SHP77 treated with DMSO at 0.1 percent for 48 hours (cell line): ENCODE measurements at regions not wholly inside any gene's neighbourhood (a gene's known extent, or its start where the extent isn't known, plus 50 kb on each side); places are given as distances from the start of the nearest gene placed in this dataset.
"Not testable (repeated sequence)": the region's sequence is repeated elsewhere in the genome, so short reads cannot be mapped to it uniquely, and the experiment has no call there.

ENCODE experiments used
- DNase-seq: peaks from one replicate; lab custom pipeline; 2025; lab: John Stamatoyannopoulos, UW

DNA sequence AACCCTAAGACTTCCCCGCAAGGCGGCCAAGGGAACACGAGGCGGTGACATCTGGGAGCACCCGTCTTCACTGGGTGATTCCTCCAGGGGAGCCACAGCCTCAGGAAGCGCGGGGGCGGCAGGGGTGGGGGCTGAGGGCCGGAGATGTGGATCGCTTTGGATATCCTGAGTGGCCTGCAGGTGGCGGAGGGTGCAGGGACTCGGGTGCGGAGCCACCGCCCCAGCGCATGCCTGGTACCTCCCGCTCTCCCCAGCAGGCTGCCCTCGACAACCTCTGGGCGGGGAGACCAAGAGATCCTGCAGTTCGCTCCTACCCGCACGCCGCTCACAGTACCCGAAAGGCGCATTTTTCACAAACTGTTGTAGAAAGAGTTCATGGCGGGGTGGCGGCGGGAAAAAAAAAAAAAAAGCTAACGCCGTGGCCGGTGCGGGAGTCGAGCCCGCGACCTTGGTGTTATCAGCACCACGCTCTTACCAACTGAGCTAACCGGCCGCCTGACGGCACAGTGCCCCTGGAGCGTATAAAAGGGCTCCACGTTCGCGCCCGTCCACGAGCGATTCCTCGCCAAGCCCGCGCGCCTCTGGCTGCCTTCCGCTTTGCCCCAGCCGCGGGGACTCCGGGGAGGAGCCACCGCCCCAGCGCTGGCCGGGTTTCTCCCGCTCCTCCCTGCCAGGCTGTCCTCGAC lies 124.7 kb upstream of the PRKX start:
- DNase-seq = not testable (repeated sequence)

- DNase-seq = not testable (repeated sequence)
Observed at GRCh38 chrX:3837211-3837610, 123.8 kb upstream of the PRKX start.

GRCh38 chrX:3833761-3834542 lies 120.5 kb upstream of the PRKX start:
- not testable (repeated sequence) for DNase-seq

DNA sequence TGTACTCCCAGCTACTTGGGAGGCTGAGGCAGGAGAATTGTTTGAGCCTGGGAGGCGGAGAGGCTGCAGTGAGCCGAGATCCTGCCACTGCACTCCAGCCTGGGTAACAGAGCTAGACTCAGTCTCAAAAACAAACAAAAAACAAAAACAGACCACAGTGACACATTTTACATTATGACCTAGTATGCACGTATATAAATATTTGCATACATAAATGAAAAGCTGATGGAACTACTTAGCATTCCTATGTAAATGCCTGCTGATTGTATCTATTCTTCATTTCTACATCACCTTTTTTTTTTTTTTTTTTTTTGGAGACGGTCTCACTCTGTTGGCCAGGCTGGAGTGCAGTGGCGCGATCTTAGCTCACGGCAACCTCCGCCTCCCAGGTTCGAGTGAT lies 116.6 kb upstream of the PRKX start:
- DNase-seq = not testable (repeated sequence)

GRCh38 chrX:3829041-3829531 lies 115.6 kb upstream of the PRKX start:
- DNase-seq = not testable (repeated sequence)

DNA sequence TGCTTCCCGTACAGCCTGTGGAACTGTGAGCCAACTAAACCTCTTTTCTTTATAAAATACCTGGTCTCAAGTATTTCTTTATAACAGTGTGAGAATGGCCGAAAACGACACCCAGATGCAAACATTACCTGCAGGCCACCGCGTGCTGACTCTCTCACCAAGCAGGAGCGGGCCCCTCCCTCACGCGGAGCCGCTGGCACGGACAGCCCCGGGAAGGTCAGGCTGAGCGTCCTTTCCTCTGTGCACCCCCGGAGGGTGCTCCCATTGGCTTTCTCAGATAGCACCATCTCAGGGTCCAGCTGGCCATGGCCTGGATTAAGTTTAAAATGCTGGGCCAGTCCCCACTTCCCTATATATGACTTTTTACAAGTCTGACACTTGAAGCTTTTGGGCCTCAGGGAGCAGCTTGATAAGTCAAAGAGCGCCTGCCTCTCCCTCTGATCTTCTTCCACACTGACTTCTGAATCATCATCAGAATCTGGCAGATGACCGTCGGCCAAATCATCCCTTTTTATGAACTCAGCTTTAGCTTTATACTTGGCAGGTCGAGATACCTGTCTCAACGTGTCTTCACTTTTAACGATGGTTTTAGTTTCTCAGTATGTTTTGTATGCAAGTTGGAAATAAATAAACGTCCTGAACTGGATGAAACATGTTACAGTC lies 115.1 kb upstream of the PRKX start:
- DNase-seq = not testable (repeated sequence)

DNA sequence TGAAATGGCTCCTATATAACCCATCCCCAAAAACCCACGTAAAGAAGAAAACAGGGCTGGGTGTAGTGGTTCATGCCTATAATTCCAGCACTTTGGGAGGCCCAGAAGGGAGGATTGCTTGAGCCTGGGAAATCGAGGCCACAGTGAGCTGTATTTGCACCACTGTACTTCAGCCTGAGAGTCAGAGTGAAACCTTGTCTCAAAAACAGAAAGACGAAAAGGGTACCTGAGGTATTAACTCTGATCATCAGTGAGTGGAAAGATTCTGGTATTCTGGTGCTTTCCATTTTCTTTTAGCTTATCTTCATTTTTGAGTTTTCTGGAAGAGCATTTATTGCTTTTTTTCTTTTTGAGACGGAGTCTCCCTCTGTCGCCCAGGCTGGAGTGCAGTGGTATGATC lies 110.6 kb upstream of the PRKX start:
- DNase-seq = not testable (repeated sequence)

GRCh38 chrX:3820167-3820566 lies 106.7 kb upstream of the PRKX start:
- no peak for DNase-seq

DNA sequence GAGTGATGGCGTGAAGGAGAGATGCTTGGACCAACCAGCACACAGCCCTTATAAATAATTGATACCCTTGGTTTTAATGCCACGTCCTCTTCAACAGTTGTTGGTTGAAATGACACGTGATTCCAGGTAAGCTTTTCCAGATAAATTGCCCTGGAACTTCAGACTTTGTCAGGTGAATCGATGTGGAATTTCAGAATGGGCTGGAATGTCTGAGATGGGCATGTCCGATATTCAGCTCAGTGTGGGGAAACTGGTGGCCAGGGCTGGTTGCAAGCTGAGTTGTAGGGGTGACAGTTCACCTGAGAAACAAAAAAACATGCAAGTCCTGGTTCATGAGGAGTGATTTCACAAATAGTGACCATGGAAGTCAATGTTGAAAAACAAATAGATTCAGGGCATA lies 104.0 kb upstream of the PRKX start:
- DNase-seq = not testable (repeated sequence)

DNA sequence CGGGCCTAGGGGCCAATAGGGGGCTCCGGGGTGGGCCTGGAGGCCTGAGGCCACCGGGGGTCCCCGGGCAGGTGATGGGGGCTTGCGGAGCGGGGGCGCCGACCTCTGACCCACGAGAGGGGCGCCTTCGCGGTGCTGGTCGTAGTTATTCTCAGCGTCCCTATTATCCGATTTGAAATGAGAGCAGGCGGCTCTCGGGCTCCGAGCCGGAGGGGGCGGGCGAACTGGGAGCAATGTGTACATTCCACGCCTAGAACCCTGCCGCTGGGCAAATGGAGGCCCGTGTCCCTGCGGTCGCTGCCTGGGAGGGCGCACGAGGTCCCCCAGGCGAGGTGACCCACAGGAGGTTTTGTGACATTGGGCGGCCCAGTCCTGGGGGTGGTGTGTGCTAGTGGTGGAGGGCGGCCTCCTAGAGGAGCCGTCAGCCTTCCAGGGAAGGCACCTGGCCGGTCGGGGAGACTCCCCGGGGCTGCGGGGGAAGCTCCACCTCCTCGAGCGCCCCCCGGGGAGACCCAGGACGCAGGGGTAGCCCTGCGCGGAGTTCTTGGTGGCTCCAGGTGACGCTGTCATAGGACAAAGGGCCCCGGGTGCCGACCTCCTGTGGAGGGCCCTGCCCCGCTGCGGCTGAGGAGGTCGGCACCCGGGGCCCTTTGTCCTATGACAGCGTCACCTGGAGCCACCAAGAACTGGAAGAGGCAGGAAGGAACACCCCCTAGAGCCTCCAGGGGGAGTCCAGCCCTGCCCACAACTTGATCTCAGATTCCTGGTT lies 102.6 kb upstream of the PRKX start:
- DNase-seq = no peak

DNA sequence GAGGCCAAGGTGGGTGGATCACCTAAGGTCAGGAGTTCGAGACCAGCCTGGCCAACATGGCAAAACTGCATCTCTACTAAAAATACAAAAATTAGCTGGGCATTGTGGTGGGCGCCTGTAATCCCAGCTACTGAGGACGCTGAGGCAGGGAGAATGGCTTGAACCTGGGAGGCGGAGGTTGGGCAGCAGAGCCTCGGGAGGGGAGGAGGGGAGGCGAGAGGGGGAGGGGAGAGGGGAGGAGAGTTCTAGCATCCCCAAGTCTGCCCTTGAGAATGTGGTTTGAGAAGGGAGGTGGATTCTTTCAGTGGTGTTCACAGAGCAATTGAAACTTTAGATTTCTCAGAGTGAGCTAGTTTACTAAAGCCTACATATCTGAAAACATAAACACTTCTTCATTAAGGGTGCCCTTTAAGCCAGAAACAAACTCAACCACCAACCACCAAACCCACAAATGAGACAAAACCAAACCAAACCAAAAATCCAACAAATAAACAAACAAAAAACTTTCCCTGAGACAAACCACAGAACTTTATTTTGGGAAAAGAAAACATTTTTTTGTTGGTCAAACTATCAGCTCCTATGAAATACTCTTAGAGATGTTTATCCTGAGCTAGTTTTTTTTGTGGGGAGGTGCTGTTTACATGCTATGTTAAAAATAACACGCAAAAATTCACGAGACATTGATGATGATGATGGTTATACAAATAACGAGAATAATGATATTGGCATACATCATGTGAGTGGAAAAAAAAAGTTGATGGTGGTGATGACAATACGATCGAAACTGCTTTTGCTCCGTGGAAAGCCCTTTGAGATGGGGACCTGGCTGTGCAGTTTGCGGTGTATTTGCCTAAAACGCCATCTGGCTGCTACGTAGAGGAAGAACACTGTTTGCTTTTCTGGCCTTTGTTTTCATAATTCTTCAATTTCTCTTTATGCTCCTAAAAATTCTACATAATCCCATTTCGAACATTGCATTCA lies 98.2 kb upstream of the PRKX start:
- no peak for DNase-seq

GRCh38 chrX:3807906-3808305 lies 94.5 kb upstream of the PRKX start:
- DNase-seq = no peak

GRCh38 chrX:3806630-3807029 lies 93.2 kb upstream of the PRKX start:
- no peak for DNase-seq

DNA sequence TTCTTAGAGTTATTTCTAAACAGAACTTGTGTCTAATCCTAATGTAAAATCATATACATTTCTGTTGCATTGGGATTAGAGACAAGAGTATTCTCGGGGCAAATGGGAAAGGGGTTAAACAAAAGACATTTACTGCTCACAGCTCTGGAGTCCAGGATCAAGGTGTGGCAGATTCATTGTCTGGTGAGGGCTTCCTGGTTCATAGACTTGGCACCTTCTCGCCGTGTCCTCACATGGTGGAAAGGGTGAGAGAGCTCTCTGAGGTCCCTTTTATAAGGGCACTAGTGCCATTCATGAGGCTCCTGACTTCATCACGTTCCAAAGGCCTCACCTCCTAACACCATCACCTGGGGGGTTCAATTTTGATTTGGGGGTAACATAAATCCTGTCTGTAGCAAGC lies 90.3 kb upstream of the PRKX start:
- DNase-seq = no peak

GRCh38 chrX:3803305-3803704 lies 89.9 kb upstream of the PRKX start:
- no peak for DNase-seq

DNA sequence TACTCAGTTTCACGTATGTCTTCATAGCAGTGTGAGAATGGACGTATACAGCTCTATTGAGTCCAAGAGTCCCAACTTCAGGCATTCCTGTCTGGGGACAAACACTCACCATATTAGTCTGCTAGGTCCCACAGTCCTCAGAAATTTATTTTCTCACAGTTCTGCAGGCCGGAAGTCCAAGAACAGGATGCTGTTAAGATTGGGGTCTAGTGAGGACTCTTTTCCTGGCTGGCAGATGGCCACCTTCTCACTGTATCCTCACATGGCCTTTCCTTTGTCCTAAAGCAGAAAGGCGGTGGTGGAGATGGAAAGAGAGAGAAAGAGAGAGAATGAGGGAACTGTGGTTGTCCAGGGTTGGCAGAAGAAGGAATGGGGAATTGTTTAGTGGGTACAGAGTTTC lies 82.0 kb upstream of the PRKX start:
- DNase-seq = not testable (repeated sequence)

GRCh38 chrX:3791449-3791848 lies 78.0 kb upstream of the PRKX start:
- no peak for DNase-seq

DNA sequence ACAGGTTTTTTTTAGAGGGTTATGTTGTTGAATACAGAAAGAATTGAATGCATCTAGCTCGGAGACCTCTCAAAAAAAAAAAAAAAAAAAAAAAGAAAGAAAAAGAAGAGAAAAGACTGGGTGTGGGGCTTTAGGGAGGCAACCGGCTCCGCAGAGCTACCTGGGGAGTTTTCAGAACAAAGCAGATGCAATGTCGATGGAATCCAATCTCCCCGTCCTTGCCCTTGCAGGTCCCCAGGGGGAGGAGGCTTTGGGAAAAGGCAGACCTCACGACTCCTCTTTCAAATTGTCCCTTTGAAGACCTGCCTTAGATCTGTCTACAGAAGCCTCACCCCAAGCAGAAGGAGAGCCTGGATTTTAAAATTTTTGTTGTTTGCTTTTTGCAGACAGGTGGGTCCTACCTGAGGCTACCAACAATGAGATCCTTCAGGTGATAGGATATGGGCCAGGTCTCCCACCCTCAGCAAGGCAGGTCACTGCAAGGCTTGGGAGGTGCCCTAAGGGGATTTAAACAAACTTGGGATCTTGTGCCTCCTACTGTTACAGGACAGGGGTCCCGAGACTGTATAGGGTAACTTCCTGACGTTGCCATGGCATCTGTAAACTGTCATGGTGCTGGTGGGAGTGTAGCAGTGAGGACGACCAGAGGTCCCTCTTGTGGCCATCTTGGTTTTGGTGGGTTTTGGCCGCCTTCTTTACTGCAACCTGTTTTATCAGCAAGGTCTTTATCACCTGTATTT lies 75.2 kb upstream of the PRKX start:
- DNase-seq = no peak

DNA sequence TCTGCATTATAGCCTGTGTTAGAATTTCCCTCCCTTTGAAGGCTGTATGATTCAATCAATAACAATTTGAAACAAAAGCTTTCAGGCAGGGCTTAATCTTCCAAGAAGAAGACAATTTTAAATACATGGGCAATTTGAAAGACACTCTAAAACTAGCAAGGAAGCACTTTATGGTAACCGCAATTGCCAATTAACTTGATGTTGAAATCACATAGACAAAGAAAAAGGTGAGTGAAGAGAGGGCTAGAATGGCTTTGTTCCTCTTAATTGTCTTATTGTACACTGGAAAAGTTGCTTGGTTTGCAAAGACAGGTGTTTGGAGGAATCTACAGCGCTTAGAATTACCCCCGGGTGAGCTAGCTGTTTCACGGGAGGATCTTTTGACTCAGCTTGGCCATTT lies 74.4 kb upstream of the PRKX start:
- no peak for DNase-seq

- not testable (repeated sequence) for DNase-seq
Observed at GRCh38 chrX:3785822-3786221, 72.4 kb upstream of the PRKX start.
